Tibial artery (tissue), 4 donors: ENCODE measurements at regions not wholly inside any gene's neighbourhood (a gene's known extent, or its start where the extent isn't known, plus 50 kb on each side); places are given as distances from the start of the nearest gene placed in this dataset.

Experiments used
- DNase-seq, 2 donors: peaks; one replicate each; pipeline ENCODE4 v3.0.0-alpha.2; 2019
- H3K27ac ChIP-seq, 2 donors: fragments of 200-600 bp; sonication (generic) in 1 of 2; 1 replicate in 1 of 2; 2 replicates in 1 of 2; pipeline ENCODE4 v1.5.1; 2018 to 2019; ENCODE audit warnings: mild to moderate bottlenecking in 1 of 2
- H3K27me3 ChIP-seq, 2 donors: fragments of 200-600 bp; sonication (generic) in 1 of 2; one replicate each; pipeline versions ENCODE4 v1.5.1 to v1.6.0; 2016 to 2019
- H3K36me3 ChIP-seq, 3 donors: fragments of 200-600 bp; sonication (generic) in 2 of 3; one replicate each; pipeline ENCODE4 v1.5.1; 2016 to 2019; ENCODE audit warnings: mild to moderate bottlenecking in 2 of 3
- H3K4me1 ChIP-seq, 4 donors: fragments of 200-600 bp; sonication (generic) in 2 of 4; 1 replicate in 3 of 4; 2 replicates in 1 of 4; pipeline ENCODE4 v1.5.1; 2016 to 2019
- H3K4me3 ChIP-seq, 2 donors: fragments of 200-600 bp; sonication (generic) in 1 of 2; 1 replicate in 1 of 2; 2 replicates in 1 of 2; pipeline ENCODE4 v1.5.1; 2018 to 2019; ENCODE audit warnings: mild to moderate bottlenecking in 2 of 2
- H3K9me3 ChIP-seq, 3 donors: fragments of 200-600 bp; sonication (generic) in 1 of 3; one replicate each; pipeline ENCODE4 v1.5.1; 2016 to 2019
- intact Hi-C: fragments of 100-400 bp; cut with DNase I; formaldehyde crosslinking; loops from one replicate; pipeline ENCODE4 v1.15.0; 2023; ENCODE audit warnings: low total_unique reads
- TF ChIP-seq, protein P1 (sequence below), 2 experiments: fragments of 200-600 bp in 1 of 2; fragments of 450-650 bp in 1 of 2; IDR thresholded peaks; one replicate each; pipeline ENCODE4 v1.5.1; 2017 to 2019; ENCODE audit warnings: antibody characterized with exemption in 2 of 2, mild to moderate bottlenecking in 1 of 2, moderate library complexity in 1 of 2

DNA sequence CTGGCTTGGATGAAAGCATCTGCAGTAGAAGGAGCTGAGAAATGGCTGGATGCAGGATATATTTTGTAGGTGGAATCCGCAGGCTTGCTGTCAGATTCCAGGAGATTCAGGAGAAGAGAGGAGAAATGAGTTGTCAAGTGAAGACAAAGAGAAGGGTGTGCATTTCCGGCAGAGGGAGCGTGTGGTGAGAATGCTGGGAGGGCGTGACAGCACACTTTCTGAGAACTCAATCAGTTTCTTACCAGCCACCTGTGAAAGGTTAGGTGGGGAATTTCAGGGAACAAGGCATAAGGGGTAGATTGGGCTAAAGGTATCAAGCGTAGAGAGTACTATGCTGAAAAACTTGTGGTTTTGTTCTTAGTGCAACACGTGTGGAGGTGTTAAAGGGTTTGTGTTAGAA, 199.3 kb upstream of the ANKH start:
- TF ChIP-seq, protein P1, sequence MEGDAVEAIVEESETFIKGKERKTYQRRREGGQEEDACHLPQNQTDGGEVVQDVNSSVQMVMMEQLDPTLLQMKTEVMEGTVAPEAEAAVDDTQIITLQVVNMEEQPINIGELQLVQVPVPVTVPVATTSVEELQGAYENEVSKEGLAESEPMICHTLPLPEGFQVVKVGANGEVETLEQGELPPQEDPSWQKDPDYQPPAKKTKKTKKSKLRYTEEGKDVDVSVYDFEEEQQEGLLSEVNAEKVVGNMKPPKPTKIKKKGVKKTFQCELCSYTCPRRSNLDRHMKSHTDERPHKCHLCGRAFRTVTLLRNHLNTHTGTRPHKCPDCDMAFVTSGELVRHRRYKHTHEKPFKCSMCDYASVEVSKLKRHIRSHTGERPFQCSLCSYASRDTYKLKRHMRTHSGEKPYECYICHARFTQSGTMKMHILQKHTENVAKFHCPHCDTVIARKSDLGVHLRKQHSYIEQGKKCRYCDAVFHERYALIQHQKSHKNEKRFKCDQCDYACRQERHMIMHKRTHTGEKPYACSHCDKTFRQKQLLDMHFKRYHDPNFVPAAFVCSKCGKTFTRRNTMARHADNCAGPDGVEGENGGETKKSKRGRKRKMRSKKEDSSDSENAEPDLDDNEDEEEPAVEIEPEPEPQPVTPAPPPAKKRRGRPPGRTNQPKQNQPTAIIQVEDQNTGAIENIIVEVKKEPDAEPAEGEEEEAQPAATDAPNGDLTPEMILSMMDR (IDR thresholded peaks at IDR 0.05), result no peak
- no peak for DNase-seq
- no peaks in the 10 kb centered on the region for H3K27me3 ChIP-seq
- intact Hi-C loops, result no loop called here
- H3K9me3 ChIP-seq, result no peaks in the 10 kb centered on the region
- H3K36me3 ChIP-seq, result no peaks in the 10 kb centered on the region
- no peak overlapping the region for H3K4me3 ChIP-seq
- no peak overlapping the region for H3K27ac ChIP-seq
- peaks cover 0 to 6% (median 0%) of the 10 kb centered on the region in 4 donors for H3K4me1 ChIP-seq

GRCh38 chr5:15069407-15069905, 197.9 kb upstream of the ANKH start:
- Histone ChIP-seq H3K9me3 (no peaks in the 10 kb centered on the region), H3K4me3 (no peak overlapping the region), H3K27me3 (no peaks in the 10 kb centered on the region), H3K27ac (no peak overlapping the region), H3K36me3 (no peaks in the 10 kb centered on the region), H3K4me1 (peaks cover 0 to 2% (median 0%) of the 10 kb centered on the region in 4 donors)
- DNase-seq, result no peak
- intact Hi-C loops, result no loop called here
- TF ChIP-seq, protein P1 (IDR thresholded peaks at IDR 0.05), result no peak

DNA sequence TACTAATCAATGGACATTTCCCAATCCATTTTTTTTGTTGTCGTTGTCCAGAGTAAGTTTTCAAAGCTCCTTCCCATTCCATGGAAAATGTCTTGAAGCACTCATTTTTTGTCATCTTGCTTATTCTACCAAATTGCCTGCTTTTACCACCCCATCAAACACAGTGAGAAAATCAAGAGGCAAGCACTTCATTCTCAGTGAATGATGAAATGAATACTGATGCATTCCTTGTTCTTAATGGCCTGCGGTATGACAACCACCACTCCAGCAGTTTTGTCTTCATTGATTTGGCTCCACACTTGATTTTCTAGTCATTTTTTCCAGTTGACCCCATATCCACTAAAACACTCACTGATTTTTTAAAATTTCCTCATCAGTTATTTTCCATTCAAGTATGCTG, 193.5 kb upstream of the ANKH start:
- no peak overlapping the region for H3K27ac ChIP-seq
- no peaks in the 10 kb centered on the region for H3K4me1 ChIP-seq
- H3K27me3 ChIP-seq, result no peaks in the 10 kb centered on the region
- intact Hi-C loops, result no loop called here
- H3K9me3 ChIP-seq, result no peaks in the 10 kb centered on the region
- TF ChIP-seq, protein P1 (IDR thresholded peaks at IDR 0.05), result no peak
- H3K4me3 ChIP-seq, result no peak overlapping the region
- no peak for DNase-seq
- H3K36me3 ChIP-seq, result no peaks in the 10 kb centered on the region

DNA sequence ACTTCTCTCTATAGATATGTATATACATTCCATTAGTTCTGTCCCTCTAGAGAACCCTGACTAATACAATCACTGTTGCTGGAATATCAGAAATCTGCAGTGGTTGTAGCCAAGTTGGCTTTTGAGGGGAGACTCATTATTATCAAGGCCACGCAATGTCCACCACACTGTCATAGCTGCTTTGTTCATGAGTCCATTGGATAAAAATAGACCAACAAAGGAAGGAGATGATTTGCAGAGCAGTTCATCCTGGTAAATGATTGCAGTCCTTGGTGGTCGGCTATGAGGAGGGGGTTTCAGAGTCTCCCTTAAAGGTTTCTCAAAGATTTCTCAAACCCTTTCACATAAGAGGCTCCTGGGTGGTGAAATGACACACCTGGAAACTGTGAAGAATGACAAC, 192.8 kb upstream of the ANKH start:
- Histone ChIP-seq H3K27me3 (no peaks in the 10 kb centered on the region), H3K4me1 (no peaks in the 10 kb centered on the region), H3K4me3 (no peak overlapping the region), H3K36me3 (no peaks in the 10 kb centered on the region), H3K9me3 (no peaks in the 10 kb centered on the region), H3K27ac (no peak overlapping the region)
- TF ChIP-seq, protein P1 (IDR thresholded peaks at IDR 0.05), result no peak
- intact Hi-C loops, result no loop called here
- DNase-seq, result no peak

DNA sequence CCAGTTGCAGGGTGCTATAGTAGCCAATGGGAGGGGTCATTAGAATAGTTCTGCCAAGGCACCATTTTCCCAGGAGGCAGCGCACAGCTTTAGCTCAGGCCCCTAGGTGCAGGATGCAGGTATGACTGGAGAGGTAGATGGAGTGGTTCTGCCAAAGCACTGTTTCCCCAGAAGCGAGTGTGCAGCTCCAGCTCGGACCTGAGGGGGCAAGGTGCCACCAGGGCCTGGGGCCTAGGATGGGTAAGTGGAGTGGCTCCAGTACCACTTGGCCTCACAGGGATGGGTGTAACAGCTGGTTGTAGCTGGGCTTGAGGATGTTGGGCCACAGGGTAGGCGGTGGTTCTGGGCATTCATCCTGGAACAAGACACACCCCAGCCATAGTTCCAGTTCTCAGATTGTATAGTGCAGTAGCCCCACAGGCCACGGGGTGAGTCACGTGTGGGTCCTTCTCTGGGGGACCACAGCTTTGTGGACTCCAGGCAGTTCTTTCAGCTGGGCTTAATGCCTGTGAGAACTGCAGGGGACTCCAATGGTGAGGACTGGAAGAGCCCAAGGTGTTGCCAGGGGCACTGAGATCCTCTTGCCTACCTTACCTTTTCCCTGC, 185.5 kb upstream of the ANKH start:
- Histone ChIP-seq H3K36me3 (no peaks in the 10 kb centered on the region), H3K4me3 (no peak overlapping the region), H3K9me3 (peaks cover 0 to 8% (median 0%) of the 10 kb centered on the region in 3 donors), H3K27ac (no peak overlapping the region), H3K27me3 (no peaks in the 10 kb centered on the region), H3K4me1 (no peaks in the 10 kb centered on the region)
- no peak for DNase-seq
- intact Hi-C loops, result no loop called here
- TF ChIP-seq, protein P1 (IDR thresholded peaks at IDR 0.05), result no peak

- intact Hi-C loops, result no loop called here
- no peaks in the 10 kb centered on the region for H3K36me3 ChIP-seq
These were observed 172.9 kb upstream of the ANKH start for GRCh38 chr5:15044521-15044920.

More at GRCh38 chr5:15044521-15044920, 172.9 kb upstream of the ANKH start:
- no peak for DNase-seq
- no peaks in the 10 kb centered on the region for H3K27me3 ChIP-seq
- H3K9me3 ChIP-seq, result no peaks in the 10 kb centered on the region
- H3K4me1 ChIP-seq, result no peaks in the 10 kb centered on the region
- H3K27ac ChIP-seq, result no peak overlapping the region
- H3K4me3 ChIP-seq, result no peak overlapping the region
- TF ChIP-seq, protein P1 (IDR thresholded peaks at IDR 0.05), result no peak
